ENCODE measurements at regions not wholly inside any gene's neighbourhood (a gene's known extent, or its start where the extent isn't known, plus 50 kb on each side); places are given as distances from the start of the nearest gene placed in this dataset.
"Not testable (repeated sequence)": the region's sequence is repeated elsewhere in the genome, so short reads cannot be mapped to it uniquely, and the experiment has no call there.

DNA sequence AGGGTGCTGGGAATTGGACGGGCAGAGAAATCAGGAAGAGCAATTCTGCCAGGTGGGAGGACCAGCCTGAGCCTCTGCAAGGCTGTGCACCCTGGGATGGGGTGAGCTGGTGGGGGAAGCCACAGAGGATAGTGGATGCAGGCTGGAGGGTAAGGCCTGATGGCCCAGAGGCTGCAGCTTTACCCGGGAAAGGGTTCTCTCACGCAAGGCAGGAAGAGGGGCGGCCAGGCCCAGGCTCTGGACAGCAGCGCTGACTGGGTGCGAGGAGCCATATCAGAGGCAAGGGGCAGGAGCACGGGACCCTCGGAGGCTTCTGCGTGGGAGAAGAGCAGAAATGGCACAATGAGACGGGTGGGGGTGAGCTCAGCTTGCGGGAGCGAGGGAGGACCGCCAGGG lies 104.6 kb downstream of the SOX1 start:
- CTCF ChIA-PET (ENCODE audit: partially characterized antibody) = no interaction called here
- H3K27ac ChIP-seq (ENCODE audit: low read depth, low read length) = no peak overlapping the region
- no peaks in the 10 kb centered on the region for H3K4me1 ChIP-seq (ENCODE audit: insufficient read depth, low read length)
- intact Hi-C loops (cut with micrococcal nuclease) = no loop called here
- POLR2A ChIA-PET (ENCODE audit: partially characterized antibody) = no interaction called here
- no peaks in the 10 kb centered on the region for H3K27me3 ChIP-seq (ENCODE audit: insufficient read depth, low read length)
- DNase-seq = no peak
- Mint-ChIP-seq H3K36me3 (no peaks in the 10 kb centered on the region), H3K4me3 (no peak overlapping the region), H3K27me3 (peaks cover 2% of the 10 kb centered on the region in 2 donors), H3K27ac (no peak overlapping the region), H3K9me3 (peaks cover 3 to 16% (median 7%) of the 10 kb centered on the region in 8 donors), H3K4me1 (peaks cover 0 to 3% (median 0%) of the 10 kb centered on the region in 4 donors)
- no peaks in the 10 kb centered on the region for H3K36me3 ChIP-seq (ENCODE audit: insufficient read depth, low read length)
- H3K9me3 ChIP-seq (ENCODE audit: control insufficient read depth in 1 of 2, low read length in 2 of 2) = no peaks in the 10 kb centered on the region
- no peak overlapping the region for H3K4me3 ChIP-seq (ENCODE audit: low read length in 2 of 2)

DNA sequence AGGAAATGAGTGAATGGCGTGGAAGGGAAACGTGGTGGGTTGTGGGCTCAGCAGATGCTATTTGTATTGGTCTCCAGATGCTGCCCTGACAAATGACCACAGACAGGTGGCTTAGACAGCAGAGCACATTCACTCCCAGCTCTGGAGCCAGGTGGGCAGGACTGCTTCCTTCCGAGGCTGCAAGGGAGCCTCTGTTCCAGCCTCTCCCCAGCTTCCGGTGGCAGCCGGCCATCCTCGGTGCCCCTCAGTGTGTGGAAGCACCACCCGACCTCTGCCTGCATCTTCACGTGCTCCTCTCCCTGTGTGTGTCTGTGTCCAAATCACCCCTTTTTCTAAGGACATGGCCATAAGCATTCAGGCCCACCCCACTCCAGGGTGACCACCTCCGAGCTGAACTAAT lies 105.1 kb downstream of the SOX1 start:
- no peak overlapping the region for H3K4me3 ChIP-seq (ENCODE audit: low read length in 2 of 2)
- H3K4me3 Mint-ChIP-seq = no peak overlapping the region
- H3K36me3 ChIP-seq (ENCODE audit: insufficient read depth, low read length) = no peaks in the 10 kb centered on the region
- no peak overlapping the region for H3K27ac ChIP-seq (ENCODE audit: low read depth, low read length)
- DNase-seq = no peak
- peaks cover 2% of the 10 kb centered on the region in 2 donors for H3K27me3 Mint-ChIP-seq
- no peaks in the 10 kb centered on the region for H3K36me3 Mint-ChIP-seq
- no peak overlapping the region for H3K27ac Mint-ChIP-seq
- H3K4me1 ChIP-seq (ENCODE audit: insufficient read depth, low read length) = no peaks in the 10 kb centered on the region
- intact Hi-C loops (cut with micrococcal nuclease) = no loop called here
- H3K4me1 Mint-ChIP-seq = peaks cover 0 to 3% (median 0%) of the 10 kb centered on the region in 4 donors
- no peaks in the 10 kb centered on the region for H3K27me3 ChIP-seq (ENCODE audit: insufficient read depth, low read length)
- ChIA-PET POLR2A (ENCODE audit: partially characterized antibody) (no interaction called here), CTCF (ENCODE audit: partially characterized antibody) (no interaction called here)
- peaks cover 3 to 16% (median 7%) of the 10 kb centered on the region in 8 donors for H3K9me3 Mint-ChIP-seq
- H3K9me3 ChIP-seq (ENCODE audit: control insufficient read depth in 1 of 2, low read length in 2 of 2) = no peaks in the 10 kb centered on the region

DNA sequence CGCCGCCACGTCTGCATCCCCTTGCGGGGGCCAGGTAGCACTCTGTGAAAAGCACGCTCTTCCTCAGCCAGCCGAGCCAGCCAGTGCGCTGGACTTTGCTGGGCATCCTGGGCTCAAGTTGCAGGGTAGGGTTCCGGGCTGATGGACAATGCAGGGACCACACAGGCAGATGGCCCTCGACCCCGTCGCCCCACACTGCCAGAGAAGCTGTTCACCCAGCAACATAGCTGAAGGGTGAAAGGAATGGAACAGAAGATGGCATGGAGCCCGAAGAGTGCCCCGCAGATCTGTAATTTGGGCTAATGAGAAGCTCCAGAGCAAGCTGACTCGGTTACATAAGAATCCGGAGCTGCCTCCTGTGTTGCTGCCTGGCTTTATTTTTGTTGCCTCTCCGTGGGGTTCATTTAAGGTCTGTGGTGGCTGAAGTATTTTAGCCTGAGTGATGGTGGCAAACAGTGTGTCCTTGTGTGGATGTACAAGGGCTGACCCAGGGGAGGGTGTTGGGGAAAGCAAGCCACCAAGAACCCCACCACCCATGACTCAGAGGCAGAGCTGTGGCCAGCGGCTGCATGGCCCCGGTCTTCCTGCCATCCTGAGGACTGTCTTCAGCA lies 105.8 kb downstream of the SOX1 start:
- peaks cover 3 to 16% (median 7%) of the 10 kb centered on the region in 8 donors for H3K9me3 Mint-ChIP-seq
- H3K27ac Mint-ChIP-seq = no peak overlapping the region

DNA sequence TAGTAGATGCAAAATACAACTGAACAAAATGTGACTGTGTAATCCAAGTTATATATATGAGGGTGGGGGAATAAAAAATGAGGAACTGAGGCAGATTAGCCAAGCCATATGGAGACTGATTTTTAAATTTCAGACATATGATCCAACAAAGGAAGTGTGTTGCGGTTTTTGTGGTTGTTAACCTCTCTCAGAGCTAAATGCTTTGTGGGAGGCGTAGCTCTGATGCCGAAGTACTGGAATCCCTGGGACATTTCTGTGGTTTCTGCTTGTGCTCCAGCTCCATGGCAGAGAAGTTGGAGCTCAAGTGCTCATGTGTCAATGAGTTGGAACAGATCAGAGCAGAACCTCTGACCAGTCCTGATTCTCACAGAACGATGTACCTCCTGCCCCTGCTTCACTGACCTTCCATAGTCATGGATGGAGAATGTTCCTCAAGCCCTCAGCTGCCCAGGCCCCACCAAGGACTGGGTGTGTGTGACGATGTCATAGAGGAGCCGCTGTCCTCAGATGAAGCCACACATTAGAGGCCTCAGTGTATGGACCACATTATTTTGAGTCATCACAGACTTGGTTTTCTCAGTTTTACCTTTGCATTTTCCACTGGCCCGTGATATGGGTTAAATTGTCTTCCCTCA lies 107.6 kb downstream of the SOX1 start:
- H3K4me1 ChIP-seq (ENCODE audit: insufficient read depth, low read length) = no peaks in the 10 kb centered on the region
- H3K36me3 Mint-ChIP-seq = no peaks in the 10 kb centered on the region
- peaks cover 0 to 2% (median 0%) of the 10 kb centered on the region in 4 donors for H3K4me1 Mint-ChIP-seq
- CTCF ChIA-PET (ENCODE audit: partially characterized antibody) = no interaction called here
- no peak overlapping the region for H3K4me3 ChIP-seq (ENCODE audit: low read length in 2 of 2)
- POLR2A ChIA-PET (ENCODE audit: partially characterized antibody) = no interaction called here
- peaks cover 0 to 16% (median 7%) of the 10 kb centered on the region in 8 donors for H3K9me3 Mint-ChIP-seq
- intact Hi-C loops (cut with micrococcal nuclease) = no loop called here
- no peak overlapping the region for H3K4me3 Mint-ChIP-seq
- no peaks in the 10 kb centered on the region for H3K27me3 ChIP-seq (ENCODE audit: insufficient read depth, low read length)
- H3K27me3 Mint-ChIP-seq = peaks cover 1 to 2% of the 10 kb centered on the region in 2 donors
- no peak overlapping the region for H3K27ac ChIP-seq (ENCODE audit: low read depth, low read length)
- H3K27ac Mint-ChIP-seq = no peak overlapping the region
- no peaks in the 10 kb centered on the region for H3K9me3 ChIP-seq (ENCODE audit: control insufficient read depth in 1 of 2, low read length in 2 of 2)
- H3K36me3 ChIP-seq (ENCODE audit: insufficient read depth, low read length) = no peaks in the 10 kb centered on the region
- no peak for DNase-seq

More for the DNA sequence above, 105.8 kb downstream of the SOX1 start:
- H3K27ac ChIP-seq (ENCODE audit: low read depth, low read length) = no peak overlapping the region
- Mint-ChIP-seq H3K36me3 (no peaks in the 10 kb centered on the region), H3K4me3 (no peak overlapping the region), H3K27me3 (peaks cover 0 to 2% of the 10 kb centered on the region in 2 donors), H3K4me1 (peaks cover 0 to 3% (median 0%) of the 10 kb centered on the region in 4 donors)
- ChIA-PET CTCF (ENCODE audit: partially characterized antibody) (no interaction called here), POLR2A (ENCODE audit: partially characterized antibody) (no interaction called here)
- H3K4me3 ChIP-seq (ENCODE audit: low read length in 2 of 2) = no peak overlapping the region
- no peaks in the 10 kb centered on the region for H3K4me1 ChIP-seq (ENCODE audit: insufficient read depth, low read length)
- H3K9me3 ChIP-seq (ENCODE audit: control insufficient read depth in 1 of 2, low read length in 2 of 2) = no peaks in the 10 kb centered on the region
- H3K36me3 ChIP-seq (ENCODE audit: insufficient read depth, low read length) = no peaks in the 10 kb centered on the region
- DNase-seq = no peak
- H3K27me3 ChIP-seq (ENCODE audit: insufficient read depth, low read length) = no peaks in the 10 kb centered on the region
- intact Hi-C loops (cut with micrococcal nuclease) = no loop called here

DNA sequence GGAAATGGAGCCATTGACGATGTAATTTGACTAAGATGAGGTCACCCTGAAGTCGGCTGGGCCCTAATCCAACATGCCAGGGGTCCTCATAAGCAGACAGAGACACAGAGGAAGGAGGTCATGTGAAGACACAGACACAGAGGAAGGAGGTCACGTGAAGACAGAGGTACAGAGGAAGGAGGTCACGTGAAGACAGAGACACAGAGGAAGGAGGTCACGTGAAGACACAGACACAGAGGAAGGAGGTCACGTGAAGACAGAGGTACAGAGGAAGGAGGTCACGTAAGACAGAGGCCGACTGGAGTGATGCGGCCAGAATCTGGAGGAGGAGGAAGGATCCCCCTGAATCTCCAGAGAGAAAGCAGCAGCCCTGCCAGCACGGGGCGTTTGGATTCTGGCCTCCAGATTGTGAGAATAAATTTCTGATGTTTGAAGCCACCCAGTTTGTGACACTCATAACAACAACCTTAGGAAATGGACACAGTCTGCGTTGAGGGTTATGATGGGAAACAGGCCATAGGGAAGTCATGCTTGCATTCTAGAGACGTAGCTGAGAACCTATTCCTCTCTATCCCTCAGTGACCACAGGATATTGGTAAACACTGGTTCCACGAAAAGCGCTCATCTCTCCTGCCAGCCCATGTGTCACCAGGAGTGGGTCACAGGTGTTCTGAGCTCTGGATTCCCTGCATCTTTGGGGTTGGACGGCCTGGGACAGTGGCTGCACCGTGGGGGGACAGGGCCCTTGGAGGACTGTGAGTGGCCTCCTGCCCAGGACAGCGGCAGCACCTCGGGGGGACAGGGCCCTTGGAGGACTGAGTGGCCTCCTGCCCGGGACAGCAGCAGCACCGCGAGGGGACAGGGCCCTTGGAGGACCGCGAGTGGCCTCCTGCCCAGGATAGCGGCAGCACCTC lies 108.5 kb downstream of the SOX1 start:
- intact Hi-C loops (cut with micrococcal nuclease) = no loop called here
- Mint-ChIP-seq H3K27me3 (peaks cover 1 to 2% of the 10 kb centered on the region in 2 donors), H3K4me1 (peaks cover 0 to 2% (median 0%) of the 10 kb centered on the region in 4 donors), H3K9me3 (peaks cover 0 to 16% (median 7%) of the 10 kb centered on the region in 8 donors), H3K27ac (no peak overlapping the region), H3K4me3 (no peak overlapping the region), H3K36me3 (no peaks in the 10 kb centered on the region)
- no peak overlapping the region for H3K27ac ChIP-seq (ENCODE audit: low read depth, low read length)
- no peaks in the 10 kb centered on the region for H3K27me3 ChIP-seq (ENCODE audit: insufficient read depth, low read length)
- DNase-seq = no peak
- H3K4me1 ChIP-seq (ENCODE audit: insufficient read depth, low read length) = no peaks in the 10 kb centered on the region
- no peaks in the 10 kb centered on the region for H3K36me3 ChIP-seq (ENCODE audit: insufficient read depth, low read length)
- H3K9me3 ChIP-seq (ENCODE audit: control insufficient read depth in 1 of 2, low read length in 2 of 2) = no peaks in the 10 kb centered on the region
- ChIA-PET CTCF (ENCODE audit: partially characterized antibody) (no interaction called here), POLR2A (ENCODE audit: partially characterized antibody) (no interaction called here)
- H3K4me3 ChIP-seq (ENCODE audit: low read length in 2 of 2) = no peak overlapping the region

DNA sequence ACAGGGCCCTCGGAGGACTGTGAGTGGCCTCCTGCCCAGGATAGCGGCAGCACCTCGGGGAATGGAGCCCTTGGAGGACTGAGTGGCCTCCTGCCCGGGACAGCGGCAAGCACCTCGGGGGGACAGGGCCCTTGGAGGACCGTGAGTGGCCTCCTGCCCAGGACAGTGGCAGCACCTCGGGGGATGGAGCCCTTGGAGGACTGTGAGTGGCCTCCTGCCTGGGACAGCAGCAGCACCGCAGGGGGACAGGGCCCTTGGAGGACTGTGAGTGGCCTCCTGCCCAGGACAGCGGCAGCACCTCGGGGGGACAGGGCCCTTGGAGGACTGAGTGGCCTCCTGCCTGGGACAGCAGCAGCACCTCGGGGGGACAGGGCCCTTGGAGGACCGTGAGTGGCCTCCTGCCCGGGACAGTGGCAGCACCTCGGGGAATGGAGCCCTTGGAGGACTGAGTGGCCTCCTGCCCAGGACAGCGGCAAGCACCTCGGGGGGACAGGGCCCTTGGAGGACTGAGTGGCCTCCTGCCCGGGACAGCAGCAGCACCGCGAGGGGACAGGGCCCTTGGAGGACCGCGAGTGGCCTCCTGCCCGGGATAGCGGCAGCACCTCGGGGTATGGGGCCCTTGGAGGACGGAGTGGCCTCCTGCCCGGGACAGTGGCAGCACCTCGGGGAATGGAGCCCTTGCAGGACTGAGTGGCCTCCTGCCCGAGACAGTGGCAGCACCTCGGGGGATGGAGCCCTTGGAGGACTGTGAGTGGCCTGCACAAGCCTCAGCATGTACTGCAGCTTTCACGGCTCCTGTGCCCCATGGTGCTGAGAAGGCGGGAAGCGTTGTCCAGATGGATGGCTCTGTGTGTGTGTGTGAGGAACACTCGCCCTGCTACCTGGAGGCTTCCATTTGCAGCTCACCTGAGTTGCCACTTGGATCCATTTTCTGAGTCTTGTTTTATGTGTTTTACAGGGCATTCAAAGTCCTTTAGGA lies 109.5 kb downstream of the SOX1 start:
- H3K9me3 ChIP-seq (ENCODE audit: control insufficient read depth in 1 of 2, low read length in 2 of 2); H3K27ac ChIP-seq (ENCODE audit: low read depth, low read length); H3K27me3 Mint-ChIP-seq; H3K4me1 ChIP-seq (ENCODE audit: insufficient read depth, low read length); H3K36me3 Mint-ChIP-seq; H3K36me3 ChIP-seq (ENCODE audit: insufficient read depth, low read length); intact Hi-C loops (cut with micrococcal nuclease); H3K27me3 ChIP-seq (ENCODE audit: insufficient read depth, low read length); H3K4me1 Mint-ChIP-seq; H3K4me3 ChIP-seq (ENCODE audit: low read length in 2 of 2); H3K27ac Mint-ChIP-seq; POLR2A ChIA-PET (ENCODE audit: partially characterized antibody); CTCF ChIA-PET (ENCODE audit: partially characterized antibody); DNase-seq; H3K4me3 Mint-ChIP-seq: not testable (repeated sequence)
- H3K9me3 Mint-ChIP-seq = peaks cover 0 to 15% (median 7%) of the 10 kb centered on the region in 8 donors
